HG03060 (cell line): ENCODE measurements at regions not wholly inside any gene's neighbourhood (a gene's known extent, or its start where the extent isn't known, plus 50 kb on each side); places are given as distances from the start of the nearest gene placed in this dataset.

ENCODE experiments used
- ATAC-seq: cut with Tn5 transposase; IDR thresholded peaks from one replicate; pipeline ENCODE4 v1.9.1; 2021; ENCODE audit warnings: low read depth, moderate number of reproducible peaks; ENCODE audit not compliant: unreplicated experiment

GRCh38 chr3:76500746-76501275 lies 539.1 kb upstream of the ROBO2 start:
- no peak for ATAC-seq

GRCh38 chr3:76501315-76501714 lies 538.6 kb upstream of the ROBO2 start:
- no peak for ATAC-seq

- ATAC-seq = no peak
Measured at GRCh38 chr3:76502076-76502475, 537.8 kb upstream of the ROBO2 start.

DNA sequence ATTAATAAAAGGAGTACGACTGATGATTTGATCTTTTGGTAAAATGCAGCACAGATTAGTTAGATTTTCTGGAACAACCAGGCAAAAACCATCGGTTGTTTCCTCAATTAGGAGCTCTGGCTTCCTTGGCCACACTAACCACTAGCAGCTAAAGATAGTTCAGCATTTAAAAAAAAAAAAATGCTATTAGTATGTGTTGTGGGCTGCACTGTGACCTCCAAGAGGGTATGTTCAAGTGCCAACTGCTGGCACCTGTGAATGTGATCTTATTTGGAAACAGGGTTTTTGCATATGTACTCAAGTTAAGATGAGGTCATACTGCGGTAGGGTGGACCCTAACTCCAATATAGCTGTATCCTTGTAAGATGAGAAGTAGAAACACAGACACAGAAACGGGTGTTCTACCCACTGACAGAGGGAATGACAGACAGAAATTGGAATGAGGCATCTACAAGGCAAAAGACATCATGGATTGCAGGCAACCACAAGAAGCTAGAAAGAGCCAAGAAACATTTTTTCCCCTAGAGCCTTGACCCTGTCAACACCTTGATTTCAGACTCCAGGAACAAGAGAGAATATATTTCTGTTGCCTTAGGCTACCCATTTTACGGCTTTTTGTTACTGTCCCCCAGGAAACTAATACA lies 534.6 kb upstream of the ROBO2 start:
- no peak for ATAC-seq

DNA sequence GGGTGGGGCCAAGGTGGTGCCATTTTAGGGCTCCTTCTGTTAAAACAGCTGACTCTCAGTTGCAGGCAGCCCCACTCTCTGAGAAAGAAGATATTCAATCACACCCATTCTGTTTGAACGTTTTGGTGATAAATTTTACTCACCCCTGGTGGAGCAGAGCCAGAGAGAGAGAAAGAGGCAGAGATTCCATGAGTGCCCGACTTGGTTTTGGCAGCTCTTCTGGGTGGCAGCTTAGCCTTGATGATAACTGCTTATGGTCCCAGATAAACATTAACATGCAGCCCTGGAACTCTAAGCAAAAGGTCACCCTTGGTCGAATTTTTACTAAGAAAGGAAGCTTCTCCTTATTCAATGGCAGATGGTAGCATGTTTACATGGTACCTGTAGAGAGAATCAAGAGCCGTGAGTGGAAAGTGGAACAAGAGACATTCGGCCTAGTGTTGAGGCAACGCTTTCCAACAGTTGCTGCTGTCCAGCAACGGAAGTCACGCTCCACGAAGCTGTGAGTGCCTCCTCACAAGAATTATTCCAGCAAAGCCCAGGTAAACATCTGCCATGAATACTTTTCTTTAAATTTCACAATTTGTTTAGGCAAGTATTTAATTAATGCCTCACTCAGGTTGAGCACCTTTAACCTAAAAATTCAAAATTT lies 530.6 kb upstream of the ROBO2 start:
- ATAC-seq = no peak

DNA sequence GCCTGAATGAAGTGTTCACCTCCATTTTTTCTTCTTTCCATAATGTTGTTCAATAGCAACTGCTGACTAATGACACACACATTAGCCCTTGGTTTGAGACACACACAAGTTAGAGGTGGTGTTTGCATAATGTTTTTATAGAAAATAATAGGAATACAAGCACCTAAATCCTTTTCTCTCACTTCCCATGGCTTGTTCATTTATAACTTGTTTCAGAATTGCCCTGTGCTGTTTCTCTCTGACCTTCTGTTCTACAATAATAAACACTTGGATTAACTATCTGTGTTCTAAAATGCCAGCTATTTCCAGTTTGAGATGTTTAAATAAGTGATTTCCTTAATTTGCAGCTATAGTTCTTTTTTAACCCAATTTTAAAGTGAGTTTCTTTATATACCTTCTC lies 525.1 kb upstream of the ROBO2 start:
- ATAC-seq = no peak

DNA sequence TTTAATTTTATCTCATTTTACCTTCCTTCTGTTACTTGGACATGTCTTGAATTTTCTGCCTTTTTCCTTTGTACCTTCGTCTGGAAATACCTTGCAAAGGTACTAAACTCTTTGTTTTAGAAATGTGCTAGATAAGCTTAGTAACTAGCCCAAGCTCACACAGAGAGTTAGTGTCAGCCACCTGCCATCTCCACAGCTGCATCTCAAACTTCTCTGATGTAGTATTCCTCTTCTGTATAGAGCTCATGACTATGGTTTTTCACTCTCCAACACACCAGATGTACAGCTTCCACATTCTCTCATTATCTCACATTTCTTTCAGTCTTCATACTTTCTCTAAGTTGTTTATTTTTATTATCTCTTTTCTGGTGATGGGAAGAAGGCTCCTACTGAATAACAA lies 516.6 kb upstream of the ROBO2 start:
- no peak for ATAC-seq

DNA sequence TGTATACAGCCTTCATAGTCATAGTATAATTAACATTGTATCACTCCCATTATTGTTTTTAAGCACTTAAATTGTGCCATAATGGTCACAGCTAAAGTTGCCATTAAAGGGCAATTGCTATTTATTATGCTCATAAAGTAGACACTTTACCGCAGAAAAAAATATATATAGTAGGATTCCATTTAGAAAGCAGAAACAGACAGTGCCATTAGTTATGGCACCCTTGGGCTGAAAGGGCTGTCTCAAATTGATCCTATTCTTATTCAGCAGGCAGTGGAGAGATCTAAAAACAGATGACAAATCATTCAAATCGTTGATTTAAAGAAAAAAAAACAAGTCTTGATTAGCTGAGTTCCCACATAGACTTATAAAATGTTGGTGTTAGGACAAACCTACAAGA lies 514.2 kb upstream of the ROBO2 start:
- no peak for ATAC-seq

DNA sequence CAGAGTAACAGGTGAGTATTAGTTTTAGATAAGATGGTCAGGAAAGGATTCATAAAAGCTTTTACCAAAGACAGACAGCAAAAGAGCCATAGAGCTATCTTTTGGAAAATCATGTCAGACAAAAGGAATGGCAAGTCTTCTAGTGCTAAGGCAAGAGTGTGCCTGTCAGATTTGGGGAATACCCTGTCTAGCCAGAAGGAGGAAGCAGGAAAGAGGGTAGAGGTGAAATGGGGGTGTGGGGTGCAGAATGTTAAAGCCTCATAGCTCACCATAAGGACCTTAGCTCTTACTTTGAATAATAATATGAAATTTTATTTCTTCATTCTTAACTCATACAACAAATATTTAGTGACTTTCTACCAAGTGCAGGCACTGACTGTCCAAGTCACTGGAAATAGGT lies 512.1 kb upstream of the ROBO2 start:
- no peak for ATAC-seq

DNA sequence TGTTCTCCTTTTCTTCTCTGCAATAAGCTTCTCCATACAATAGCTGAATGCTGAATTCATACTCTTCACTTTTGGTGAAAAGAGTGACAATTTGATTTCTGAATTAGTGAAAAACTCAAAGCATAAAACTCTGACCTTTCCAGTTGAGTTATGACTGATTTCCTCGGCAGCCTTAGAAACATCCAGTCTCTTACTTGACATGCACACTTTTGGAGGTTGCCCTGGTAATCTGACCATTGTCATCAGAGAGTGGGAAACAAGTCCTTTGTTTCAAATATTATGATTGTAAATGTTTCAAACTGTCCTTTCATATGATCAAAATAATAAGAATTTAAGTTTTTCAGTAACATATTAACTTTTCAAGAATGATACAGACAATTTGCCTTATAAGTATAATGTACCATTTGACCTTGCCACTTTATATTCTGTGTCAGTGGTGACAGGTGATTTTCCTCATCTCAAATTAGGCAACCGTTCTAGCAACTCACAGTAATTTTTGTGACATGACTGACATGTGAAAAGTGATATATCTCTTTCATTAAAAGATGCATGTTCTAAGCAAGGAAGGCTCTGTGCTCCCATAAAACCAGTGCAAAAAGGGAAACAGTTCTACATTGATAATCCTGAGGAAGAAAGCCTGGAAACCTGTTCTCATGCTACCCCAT lies 507.6 kb upstream of the ROBO2 start:
- no peak for ATAC-seq

GRCh38 chr3:76533710-76534109 lies 506.2 kb upstream of the ROBO2 start:
- peak; percentile 39 for ATAC-seq

- peak; percentile 63 for ATAC-seq
Measured at GRCh38 chr3:76537857-76538256, 502.0 kb upstream of the ROBO2 start.

DNA sequence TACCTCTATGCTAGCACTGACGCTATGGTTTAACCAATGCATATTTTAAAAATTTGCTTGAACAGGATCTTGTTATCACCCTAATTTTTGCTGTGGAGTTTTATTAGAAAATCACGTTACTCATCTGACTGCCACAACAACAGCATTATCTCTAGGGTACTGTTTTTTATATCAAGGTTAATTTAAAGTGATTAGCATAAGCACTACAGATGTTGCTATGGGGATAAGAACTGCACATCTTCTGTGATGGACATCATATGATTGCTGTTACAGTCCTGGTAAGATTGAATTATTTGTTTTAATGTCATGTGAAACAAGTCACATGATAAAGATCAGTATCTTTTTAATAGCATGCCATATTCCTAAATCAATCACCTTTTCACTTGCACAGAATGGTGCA lies 492.2 kb upstream of the ROBO2 start:
- no peak for ATAC-seq

GRCh38 chr3:76550522-76551201 lies 489.2 kb upstream of the ROBO2 start:
- no peak for ATAC-seq

- no peak for ATAC-seq
Measured at GRCh38 chr3:76551739-76552138, 488.2 kb upstream of the ROBO2 start.

GRCh38 chr3:76552653-76553052 lies 487.2 kb upstream of the ROBO2 start:
- ATAC-seq = no peak

DNA sequence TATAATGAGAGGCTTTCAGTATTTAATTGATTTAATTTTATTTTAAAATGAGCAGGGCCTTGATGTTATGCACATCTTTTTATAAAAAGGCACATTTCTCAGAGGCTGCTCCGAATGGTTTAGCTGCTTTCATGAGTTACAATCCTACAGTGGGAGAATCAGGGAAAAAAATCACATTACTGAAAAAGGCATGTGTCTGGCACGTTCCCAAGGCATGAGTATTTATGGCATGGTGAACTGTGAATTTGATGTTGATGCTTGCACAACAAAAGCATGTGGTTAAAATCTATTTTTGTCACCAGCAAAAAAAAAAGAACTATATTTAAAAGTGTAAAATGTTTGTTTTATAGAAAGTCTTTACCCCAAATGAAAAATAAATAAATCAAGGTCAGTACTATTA lies 485.2 kb upstream of the ROBO2 start:
- no peak for ATAC-seq

DNA sequence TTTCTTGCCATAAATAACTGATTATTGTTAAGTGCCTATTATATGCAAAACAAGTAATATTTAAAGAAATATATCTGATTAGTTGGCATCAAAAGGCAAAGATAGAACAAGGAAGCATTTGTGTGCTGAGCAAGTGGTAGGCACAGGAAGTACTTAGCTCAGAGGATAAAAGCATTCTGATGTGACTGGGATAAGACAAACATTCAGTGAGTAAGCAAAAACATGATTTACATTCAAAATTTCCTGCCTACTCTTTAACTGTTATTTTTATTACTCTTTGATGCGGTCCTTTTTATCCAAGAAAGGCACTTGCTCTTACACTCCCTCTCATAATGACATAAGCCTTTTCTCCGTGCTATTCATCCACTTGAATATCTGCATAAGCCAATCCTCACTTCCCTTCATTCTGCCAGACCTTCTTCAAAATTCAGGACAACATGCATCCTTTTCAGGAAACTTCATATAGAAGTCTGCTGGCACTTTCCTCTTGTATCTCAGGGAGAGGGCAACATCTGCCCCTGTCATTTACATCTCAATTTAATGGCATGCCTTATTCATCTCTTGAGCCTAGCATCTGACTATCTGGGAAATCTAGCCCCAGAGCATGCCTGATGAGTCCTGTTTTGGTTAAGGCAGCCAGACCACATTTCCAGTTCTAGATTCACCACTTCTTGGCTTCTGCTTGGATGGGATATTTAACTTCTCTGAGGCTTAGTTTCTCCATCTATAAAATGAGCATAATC lies 478.2 kb upstream of the ROBO2 start:
- no peak for ATAC-seq

GRCh38 chr3:76565496-76566210 lies 474.2 kb upstream of the ROBO2 start:
- no peak for ATAC-seq

GRCh38 chr3:76566211-76566534 lies 473.7 kb upstream of the ROBO2 start:
- no peak for ATAC-seq
